Activated CD8-positive, alpha-beta memory T cell treated with anti-CD3 and anti-CD28 coated beads for 36 hours (primary cell): ENCODE measurements at regions not wholly inside any gene's neighbourhood (a gene's known extent, or its start where the extent isn't known, plus 50 kb on each side); places are given as distances from the start of the nearest gene placed in this dataset.

ENCODE experiments used
- CTCF ChIA-PET: fragments of 350-600 bp; sonication (Branson Sonifier 250); formaldehyde crosslinking; loops from one replicate; lab custom pipeline; 2021; ENCODE audit warnings: antibody characterized with exemption; lab: Charles Lee
- POLR2A ChIA-PET: fragments of 350-600 bp; sonication (Branson Sonifier 250); formaldehyde crosslinking; loops from one replicate; lab custom pipeline; 2021; ENCODE audit warnings: antibody characterized with exemption; lab: Charles Lee

GRCh38 chr15:77811270-77811669 is 178.6 kb upstream of the LINGO1 start:
- POLR2A ChIA-PET: no interaction called here
- CTCF ChIA-PET: interaction anchor here (0.6 kb wide), 1 partner anchor 106 kb away, joined by 3 read pairs; no protein-coding TSS in a partner anchor

- CTCF ChIA-PET: no interaction called here
- POLR2A ChIA-PET: no interaction called here
Measured at GRCh38 chr15:77810130-77810571, 177.4 kb upstream of the LINGO1 start.

GRCh38 chr15:77808581-77809177 is 176.0 kb upstream of the LINGO1 start:
- POLR2A ChIA-PET: no interaction called here
- CTCF ChIA-PET: no interaction called here

GRCh38 chr15:77808075-77808474 is 175.4 kb upstream of the LINGO1 start:
- ChIA-PET CTCF (no interaction called here), POLR2A (no interaction called here)

GRCh38 chr15:77807611-77808010 is 174.9 kb upstream of the LINGO1 start:
- ChIA-PET CTCF (no interaction called here), POLR2A (no interaction called here)

- ChIA-PET CTCF (no interaction called here), POLR2A (no interaction called here)
Measured at GRCh38 chr15:77807115-77807514, 174.4 kb upstream of the LINGO1 start.

GRCh38 chr15:77804210-77804609 is 171.5 kb upstream of the LINGO1 start:
- CTCF ChIA-PET: no interaction called here
- POLR2A ChIA-PET: no interaction called here

GRCh38 chr15:77803487-77803886 is 170.8 kb upstream of the LINGO1 start:
- ChIA-PET POLR2A (no interaction called here), CTCF (no interaction called here)

GRCh38 chr15:77800305-77800704 is 167.6 kb upstream of the LINGO1 start:
- CTCF ChIA-PET: no interaction called here
- POLR2A ChIA-PET: no interaction called here

GRCh38 chr15:77798847-77799246 is 166.1 kb upstream of the LINGO1 start:
- POLR2A ChIA-PET: no interaction called here

GRCh38 chr15:77798151-77798835 is 165.6 kb upstream of the LINGO1 start:
- ChIA-PET CTCF (no interaction called here), POLR2A (no interaction called here)

More at GRCh38 chr15:77798847-77799246, 166.1 kb upstream of the LINGO1 start:
- CTCF ChIA-PET: no interaction called here

- POLR2A ChIA-PET: no interaction called here
- CTCF ChIA-PET: no interaction called here
Measured at GRCh38 chr15:77797270-77797669, 164.6 kb upstream of the LINGO1 start.

GRCh38 chr15:77796046-77796729 is 163.5 kb upstream of the LINGO1 start:
- ChIA-PET CTCF (no interaction called here), POLR2A (no interaction called here)

- CTCF ChIA-PET: no interaction called here
- POLR2A ChIA-PET: no interaction called here
Measured at GRCh38 chr15:77795446-77795845, 162.7 kb upstream of the LINGO1 start.

GRCh38 chr15:77791941-77792340 is 159.2 kb upstream of the LINGO1 start:
- ChIA-PET CTCF (no interaction called here), POLR2A (no interaction called here)

GRCh38 chr15:77790481-77790880 is 157.8 kb upstream of the LINGO1 start:
- POLR2A ChIA-PET: no interaction called here
- CTCF ChIA-PET: no interaction called here

- POLR2A ChIA-PET: no interaction called here
- CTCF ChIA-PET: no interaction called here
Measured at GRCh38 chr15:77786956-77787355, 154.2 kb upstream of the LINGO1 start.

- ChIA-PET POLR2A (no interaction called here), CTCF (no interaction called here)
Measured at GRCh38 chr15:77786181-77786890, 153.6 kb upstream of the LINGO1 start.

- CTCF ChIA-PET: interaction anchor here (0.7 to 1.3 kb wide), 2 partner anchors 9 to 151 kb away, joined by 3 read pairs; no protein-coding TSS in a partner anchor
- POLR2A ChIA-PET: no interaction called here
Measured at GRCh38 chr15:77784361-77785292, 151.9 kb upstream of the LINGO1 start.
